Mesendoderm (in vitro differentiated cells): ENCODE measurements at regions not wholly inside any gene's neighbourhood (a gene's known extent, or its start where the extent isn't known, plus 50 kb on each side); places are given as distances from the start of the nearest gene placed in this dataset.

Source experiments
- DNase-seq: peaks from one replicate; pipeline ENCODE4 v3.0.0; 2013
- H2AK5ac ChIP-seq: 2 replicates; pipeline ENCODE4 v1.6.1; 2013; ENCODE audit warnings: low read length, inconsistent platforms
- H2BK120ac ChIP-seq: 2 replicates; pipeline ENCODE4 v1.6.1; 2013; ENCODE audit warnings: low read depth, mild to moderate bottlenecking, low read length, moderate library complexity, mixed read lengths
- H2BK15ac ChIP-seq: replicated peaks from 2 replicates; pipeline ENCODE4 v1.6.1; 2013; ENCODE audit warnings: low read depth, mild to moderate bottlenecking, moderate library complexity
- H2BK5ac ChIP-seq: 2 replicates; pipeline ENCODE4 v1.6.1; 2013; ENCODE audit warnings: low read length, inconsistent platforms
- H3K18ac ChIP-seq: 2 replicates; pipeline ENCODE4 v1.6.1; 2013; ENCODE audit warnings: mild to moderate bottlenecking, low read length, mixed read lengths
- H3K23ac ChIP-seq: one replicate; pipeline ENCODE4 v1.6.1; 2013; ENCODE audit warnings: low read length
- H3K27ac ChIP-seq: 2 replicates; pipeline ENCODE4 v1.5.1; 2013; ENCODE audit warnings: low read depth, mild to moderate bottlenecking, inconsistent platforms, low read length, moderate library complexity
- H3K27me3 ChIP-seq: 2 replicates; pipeline ENCODE4 v1.6.1; 2013; ENCODE audit warnings: low read length, control low read depth, mild to moderate bottlenecking, inconsistent platforms; ENCODE audit not compliant: insufficient read depth, poor library complexity
- H3K36me3 ChIP-seq: 2 replicates; pipeline ENCODE4 v1.6.1; 2013; ENCODE audit warnings: low read length, inconsistent platforms; ENCODE audit not compliant: control insufficient read depth, insufficient read depth
- H3K4ac ChIP-seq: one replicate; pipeline ENCODE4 v1.6.1; 2013; ENCODE audit warnings: low read depth, mild to moderate bottlenecking, low read length, moderate library complexity
- H3K4me1 ChIP-seq: 2 replicates; pipeline ENCODE4 v1.6.1; 2013; ENCODE audit warnings: low read depth, low read length, inconsistent platforms; ENCODE audit not compliant: control insufficient read depth
- H3K4me2 ChIP-seq: 2 replicates; pipeline ENCODE4 v1.6.1; 2013; ENCODE audit warnings: low read length
- H3K4me3 ChIP-seq: 2 replicates; pipeline ENCODE4 v1.5.1; 2013; ENCODE audit warnings: mild to moderate bottlenecking, low read length
- H3K56ac ChIP-seq: one replicate; pipeline ENCODE4 v1.6.1; 2013; ENCODE audit warnings: low read length
- H3K79me1 ChIP-seq: 2 replicates; pipeline ENCODE4 v1.6.1; 2013; ENCODE audit warnings: low read length, inconsistent platforms
- H3K79me2 ChIP-seq: 2 replicates; pipeline ENCODE4 v1.6.1; 2013; ENCODE audit warnings: mild to moderate bottlenecking, low read length; ENCODE audit not compliant: control insufficient read depth, insufficient read depth
- H3K9ac ChIP-seq: 2 replicates; pipeline ENCODE4 v1.6.1; 2013; ENCODE audit warnings: low read length, inconsistent platforms
- H4K5ac ChIP-seq: one replicate; pipeline ENCODE4 v1.6.1; 2013; ENCODE audit warnings: low read length
- H4K8ac ChIP-seq: one replicate; pipeline ENCODE4 v1.6.1; 2013; ENCODE audit warnings: low read depth, mild to moderate bottlenecking, control low read depth, low read length, moderate library complexity
- WGBS: extraction: QIAGEN DNeasy Blood & Tissue Kit; methylation state at CpG from one replicate; pipeline ENCODE4 v1.1.7; 2013; ENCODE audit warnings: low lambda C conversion rate, missing lambda C conversion rate; ENCODE audit not compliant: insufficient coverage; ENCODE audit errors: extremely low coverage; 5-methylcytosine and 5-hydroxymethylcytosine counted together

GRCh38 chr10:3853016-3853415 lies 68.0 kb upstream of the KLF6 start:
- no peak overlapping the region for H3K23ac ChIP-seq
- no peak overlapping the region for H2BK15ac ChIP-seq
- no peak overlapping the region for H3K56ac ChIP-seq
- no peaks in the 10 kb centered on the region for H3K79me2 ChIP-seq
- no peak overlapping the region for H3K27ac ChIP-seq
- no peak overlapping the region for H3K4me3 ChIP-seq
- no peak overlapping the region for H3K18ac ChIP-seq
- H3K9ac ChIP-seq: no peak overlapping the region
- no peak overlapping the region for H3K4me2 ChIP-seq
- peak overlapping the region; percentile 48 for H3K4ac ChIP-seq
- peaks cover 6% of the 10 kb centered on the region for H3K4me1 ChIP-seq
- H3K27me3 ChIP-seq: no peaks in the 10 kb centered on the region
- no peak overlapping the region for H4K5ac ChIP-seq
- H3K36me3 ChIP-seq: no peaks in the 10 kb centered on the region
- no peak overlapping the region for H2BK120ac ChIP-seq
- no peak overlapping the region for H2AK5ac ChIP-seq
- WGBS: no CpG with 5 or more reads among the region's 10 CpGs
- peak overlapping the region; percentile 38 for H2BK5ac ChIP-seq
- no peaks in the 10 kb centered on the region for H3K79me1 ChIP-seq
- H4K8ac ChIP-seq: no peak overlapping the region
- no peak for DNase-seq

- Histone ChIP-seq H3K36me3 (no peaks in the 10 kb centered on the region), H3K4ac (no peak overlapping the region), H2BK15ac (no peak overlapping the region), H3K23ac (no peak overlapping the region), H3K9ac (no peak overlapping the region), H3K27me3 (no peaks in the 10 kb centered on the region), H2BK5ac (no peak overlapping the region), H3K18ac (no peak overlapping the region), H3K27ac (no peak overlapping the region), H4K5ac (no peak overlapping the region), H2BK120ac (no peak overlapping the region), H3K4me2 (no peak overlapping the region), H3K56ac (no peak overlapping the region), H3K79me1 (no peaks in the 10 kb centered on the region), H3K4me1 (peaks cover 6% of the 10 kb centered on the region), H3K4me3 (no peak overlapping the region), H3K79me2 (no peaks in the 10 kb centered on the region), H4K8ac (no peak overlapping the region), H2AK5ac (no peak overlapping the region)
- WGBS: no CpG with 5 or more reads among the region's 10 CpGs
- DNase-seq: peak; percentile 92
These were observed 67.3 kb upstream of the KLF6 start for GRCh38 chr10:3852147-3852904.

GRCh38 chr10:3850999-3851937 lies 66.3 kb upstream of the KLF6 start:
- Histone ChIP-seq H3K56ac (no peak overlapping the region), H3K36me3 (no peaks in the 10 kb centered on the region), H3K4me2 (no peak overlapping the region), H3K27ac (no peak overlapping the region), H4K8ac (no peak overlapping the region), H3K27me3 (no peaks in the 10 kb centered on the region), H3K79me2 (no peaks in the 10 kb centered on the region), H2BK15ac (no peak overlapping the region), H3K9ac (no peak overlapping the region), H4K5ac (no peak overlapping the region), H3K4me1 (peaks cover 6% of the 10 kb centered on the region), H3K79me1 (no peaks in the 10 kb centered on the region), H2BK5ac (no peak overlapping the region), H3K23ac (no peak overlapping the region), H2BK120ac (no peak overlapping the region), H2AK5ac (no peak overlapping the region), H3K18ac (no peak overlapping the region), H3K4me3 (no peak overlapping the region), H3K4ac (no peak overlapping the region)
- peak; percentile 54 for DNase-seq
- WGBS: no CpG with 5 or more reads among the region's 9 CpGs

GRCh38 chr10:3848775-3849635 lies 64.0 kb upstream of the KLF6 start:
- H4K5ac ChIP-seq: no peak overlapping the region
- no peak overlapping the region for H3K23ac ChIP-seq
- no peak for DNase-seq
- no peak overlapping the region for H2AK5ac ChIP-seq
- no peaks in the 10 kb centered on the region for H3K27me3 ChIP-seq
- no CpG with 5 or more reads among the region's 4 CpGs for WGBS
- H2BK5ac ChIP-seq: no peak overlapping the region
- H3K4me2 ChIP-seq: no peak overlapping the region
- H3K4ac ChIP-seq: no peak overlapping the region
- H3K27ac ChIP-seq: no peak overlapping the region
- no peaks in the 10 kb centered on the region for H3K36me3 ChIP-seq
- no peaks in the 10 kb centered on the region for H3K79me2 ChIP-seq
- H2BK120ac ChIP-seq: no peak overlapping the region
- H3K18ac ChIP-seq: no peak overlapping the region
- no peak overlapping the region for H3K9ac ChIP-seq
- no peak overlapping the region for H3K56ac ChIP-seq
- H3K4me1 ChIP-seq: peaks cover 6% of the 10 kb centered on the region
- no peak overlapping the region for H2BK15ac ChIP-seq
- no peak overlapping the region for H4K8ac ChIP-seq
- H3K79me1 ChIP-seq: no peaks in the 10 kb centered on the region
- H3K4me3 ChIP-seq: no peak overlapping the region

GRCh38 chr10:3848005-3848774 lies 63.2 kb upstream of the KLF6 start:
- H3K4me1 ChIP-seq: peaks cover 6% of the 10 kb centered on the region

More at GRCh38 chr10:3848005-3848774, 63.2 kb upstream of the KLF6 start:
- H2AK5ac ChIP-seq: no peak overlapping the region
- no peak overlapping the region for H3K56ac ChIP-seq
- H3K27ac ChIP-seq: no peak overlapping the region
- no peaks in the 10 kb centered on the region for H3K79me1 ChIP-seq
- no peak overlapping the region for H4K5ac ChIP-seq
- no peak overlapping the region for H3K4me3 ChIP-seq
- no CpG with 5 or more reads among the region's 6 CpGs for WGBS
- no peaks in the 10 kb centered on the region for H3K27me3 ChIP-seq
- no peak overlapping the region for H3K4ac ChIP-seq
- H2BK120ac ChIP-seq: no peak overlapping the region
- H3K79me2 ChIP-seq: no peaks in the 10 kb centered on the region
- no peak overlapping the region for H3K9ac ChIP-seq
- H3K36me3 ChIP-seq: no peaks in the 10 kb centered on the region
- peak overlapping the region; percentile 36 for H2BK15ac ChIP-seq
- DNase-seq: no peak
- no peak overlapping the region for H4K8ac ChIP-seq
- no peak overlapping the region for H3K23ac ChIP-seq
- H3K18ac ChIP-seq: no peak overlapping the region
- H2BK5ac ChIP-seq: no peak overlapping the region
- H3K4me2 ChIP-seq: no peak overlapping the region
